ENCODE measurements at regions not wholly inside any gene's neighbourhood (a gene's known extent, or its start where the extent isn't known, plus 50 kb on each side); places are given as distances from the start of the nearest gene placed in this dataset.

GRCh38 chr7:4552985-4553384 is 129.1 kb upstream of the FOXK1 start:
- no peak for TF ChIP-seq TAF1 (IDR thresholded peaks at IDR 0.05; ENCODE audit: low read depth)
- TF ChIP-seq TEAD4 (IDR thresholded peaks at IDR 0.05): no peak
